Neural cell (in vitro differentiated cells): ENCODE measurements at regions not wholly inside any gene's neighbourhood (a gene's known extent, or its start where the extent isn't known, plus 50 kb on each side); places are given as distances from the start of the nearest gene placed in this dataset.

Experiments used
- H2AFZ ChIP-seq: fragments of 200-600, 300-800 bp; sonication (generic), shearing (Covaris generic); 2 replicates; pipeline ENCODE4 v1.6.0; 2014; ENCODE audit warnings: low read depth, mild to moderate bottlenecking, antibody characterized with exemption, low read length, moderate library complexity
- H3F3A ChIP-seq: fragments of 200-600 bp; shearing (Covaris generic); 2 replicates; pipeline ENCODE4 v1.6.1; 2016; ENCODE audit warnings: mild to moderate bottlenecking, moderate library complexity, mixed read lengths, antibody characterized with exemption, low read length; ENCODE audit not compliant: insufficient read depth, poor library complexity, severe bottlenecking
- H3K27ac ChIP-seq: fragments of 200-600, 300-800 bp; sonication (generic), shearing (Covaris generic); 2 replicates; pipeline ENCODE4 v1.5.1; 2014; ENCODE audit warnings: mild to moderate bottlenecking, low read length, moderate library complexity
- H3K27me3 ChIP-seq: fragments of 300-800, 200-600 bp; sonication (generic), shearing (Covaris generic); 2 replicates; pipeline ENCODE4 v1.6.0; 2014; ENCODE audit warnings: mild to moderate bottlenecking, low read depth, low read length, moderate library complexity; ENCODE audit not compliant: insufficient read depth
- H3K36me3 ChIP-seq: fragments of 300-800, 200-600 bp; sonication (generic), shearing (Covaris generic); 2 replicates; pipeline ENCODE4 v1.5.1; 2014; ENCODE audit warnings: mild to moderate bottlenecking, antibody characterized with exemption, low read length, moderate library complexity; ENCODE audit not compliant: insufficient read depth
- H3K4me2 ChIP-seq: fragments of 300-800, 200-600 bp; sonication (generic), shearing (Covaris generic); 2 replicates; pipeline ENCODE4 v1.6.0; 2014; ENCODE audit warnings: mild to moderate bottlenecking, low read length
- H3K4me3 ChIP-seq: fragments of 300-800, 200-600 bp; sonication (generic), shearing (Covaris generic); 2 replicates; pipeline ENCODE4 v1.5.1; 2014; ENCODE audit warnings: mild to moderate bottlenecking, low read length, moderate library complexity
- H3K79me2 ChIP-seq: fragments of 200-600 bp; shearing (Covaris generic); replicated peaks from 2 replicates; pipeline ENCODE4 v1.6.0; 2014; ENCODE audit warnings: mild to moderate bottlenecking, low read length, moderate library complexity; ENCODE audit not compliant: insufficient read depth
- H3K9ac ChIP-seq: fragments of 300-800, 200-600 bp; sonication (generic), shearing (Covaris generic); 2 replicates; pipeline ENCODE4 v1.6.1; 2016; ENCODE audit warnings: mild to moderate bottlenecking, low read length, mixed read lengths
- H3K9me2 ChIP-seq: fragments of 200-600 bp; shearing (Covaris generic); 2 replicates; pipeline ENCODE4 v1.6.1; 2016; ENCODE audit warnings: mild to moderate bottlenecking, low read length, mixed read lengths; ENCODE audit not compliant: insufficient read depth
- H3K9me3 ChIP-seq: fragments of 200-600, 300-800 bp; sonication (generic), shearing (Covaris generic); 2 replicates; pipeline ENCODE4 v1.6.1; 2016; ENCODE audit warnings: mild to moderate bottlenecking, mixed run types, low read length, moderate library complexity, mixed read lengths
- H4K20me1 ChIP-seq: fragments of 200-600 bp; shearing (Covaris generic); 2 replicates; pipeline ENCODE4 v1.6.1; 2016; ENCODE audit warnings: mild to moderate bottlenecking, mixed run types; ENCODE audit not compliant: insufficient read depth
- EP300 ChIP-seq: fragments of 450-650 bp; conservative IDR thresholded peaks from 2 replicates; pipeline ENCODE4 v1.6.1; 2014; ENCODE audit warnings: antibody characterized with exemption, mild to moderate bottlenecking, moderate library complexity; ENCODE audit not compliant: poor library complexity, severe bottlenecking
- EZH2 ChIP-seq: fragments of 200-600, 300-800 bp; shearing (Covaris generic), sonication (generic); IDR thresholded peaks from 2 replicates; pipeline ENCODE4 v1.6.1; 2014; ENCODE audit warnings: antibody characterized with exemption, low read length, borderline replicate concordance, mild to moderate bottlenecking; ENCODE audit not compliant: insufficient read depth, poor library complexity, severe bottlenecking
- MXI1 ChIP-seq: fragments of 450-650 bp; conservative IDR thresholded peaks from 2 replicates; pipeline ENCODE4 v1.6.1; 2014; ENCODE audit warnings: antibody characterized with exemption, mild to moderate bottlenecking; ENCODE audit not compliant: poor library complexity, severe bottlenecking
- POLR2AphosphoS5 ChIP-seq: IDR thresholded peaks from 2 replicates; pipeline ENCODE4 v1.6.1; 2012
- RAD21 ChIP-seq: fragments of 450-650 bp; conservative IDR thresholded peaks from 2 replicates; pipeline ENCODE4 v1.6.1; 2014; ENCODE audit warnings: antibody characterized with exemption, mild to moderate bottlenecking, moderate library complexity
- SMC3 ChIP-seq: fragments of 450-650 bp; conservative IDR thresholded peaks from 2 replicates; pipeline ENCODE4 v1.6.1; 2014; ENCODE audit warnings: antibody characterized with exemption, mild to moderate bottlenecking, moderate library complexity; ENCODE audit not compliant: poor library complexity
- TAF1 ChIP-seq: IDR thresholded peaks from 2 replicates; pipeline ENCODE4 v1.6.1; 2012; ENCODE audit warnings: low read depth
- TF ChIP-seq, protein P1 (sequence below): fragments of 450-650 bp; IDR thresholded peaks from 2 replicates; pipeline ENCODE4 v1.5.1; 2014; ENCODE audit warnings: antibody characterized with exemption, mild to moderate bottlenecking, moderate library complexity; ENCODE audit not compliant: poor library complexity, severe bottlenecking
- TF ChIP-seq, protein P2 (sequence below): IDR thresholded peaks from 2 replicates; pipeline ENCODE4 v1.6.1; 2012; ENCODE audit warnings: borderline replicate concordance

DNA sequence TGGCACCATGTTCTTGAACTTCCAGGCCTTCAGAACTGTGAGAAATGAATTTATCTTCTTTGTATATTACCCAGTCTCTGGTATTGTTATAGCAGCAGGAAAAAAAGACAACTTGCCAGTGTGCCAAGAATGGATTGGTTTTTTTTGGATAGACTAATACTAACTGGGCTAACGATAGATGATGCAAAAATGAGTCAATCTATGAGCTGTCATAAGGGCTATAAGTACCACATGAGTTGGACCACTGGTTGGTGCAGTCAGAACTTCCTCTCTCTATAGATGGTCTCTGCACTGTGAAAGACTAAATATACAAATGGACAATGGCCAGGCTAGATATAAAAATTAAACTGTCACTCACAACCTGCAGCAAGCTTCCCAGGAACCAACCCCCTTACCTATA lies 87.6 kb upstream of the COL21A1 start:
- H3K9me3 ChIP-seq = no peaks in the 10 kb centered on the region
- H3K27me3 ChIP-seq = no peaks in the 10 kb centered on the region
- no peak overlapping the region for H2AFZ ChIP-seq
- H3K36me3 ChIP-seq = no peaks in the 10 kb centered on the region
- H4K20me1 ChIP-seq = no peaks in the 10 kb centered on the region
- no peak overlapping the region for H3K9ac ChIP-seq
- H3K27ac ChIP-seq = no peak overlapping the region
- H3F3A ChIP-seq = no peaks in the 10 kb centered on the region
- no peaks in the 10 kb centered on the region for H3K9me2 ChIP-seq
- no peak for TF ChIP-seq POLR2AphosphoS5
- no peak for TF ChIP-seq SMC3
- TF ChIP-seq, protein P1, sequence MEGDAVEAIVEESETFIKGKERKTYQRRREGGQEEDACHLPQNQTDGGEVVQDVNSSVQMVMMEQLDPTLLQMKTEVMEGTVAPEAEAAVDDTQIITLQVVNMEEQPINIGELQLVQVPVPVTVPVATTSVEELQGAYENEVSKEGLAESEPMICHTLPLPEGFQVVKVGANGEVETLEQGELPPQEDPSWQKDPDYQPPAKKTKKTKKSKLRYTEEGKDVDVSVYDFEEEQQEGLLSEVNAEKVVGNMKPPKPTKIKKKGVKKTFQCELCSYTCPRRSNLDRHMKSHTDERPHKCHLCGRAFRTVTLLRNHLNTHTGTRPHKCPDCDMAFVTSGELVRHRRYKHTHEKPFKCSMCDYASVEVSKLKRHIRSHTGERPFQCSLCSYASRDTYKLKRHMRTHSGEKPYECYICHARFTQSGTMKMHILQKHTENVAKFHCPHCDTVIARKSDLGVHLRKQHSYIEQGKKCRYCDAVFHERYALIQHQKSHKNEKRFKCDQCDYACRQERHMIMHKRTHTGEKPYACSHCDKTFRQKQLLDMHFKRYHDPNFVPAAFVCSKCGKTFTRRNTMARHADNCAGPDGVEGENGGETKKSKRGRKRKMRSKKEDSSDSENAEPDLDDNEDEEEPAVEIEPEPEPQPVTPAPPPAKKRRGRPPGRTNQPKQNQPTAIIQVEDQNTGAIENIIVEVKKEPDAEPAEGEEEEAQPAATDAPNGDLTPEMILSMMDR = no peak
- no peak for TF ChIP-seq EP300
- TF ChIP-seq EZH2 = no peak
- TF ChIP-seq MXI1 = no peak
- TF ChIP-seq TAF1 = no peak
- TF ChIP-seq, protein P2, sequence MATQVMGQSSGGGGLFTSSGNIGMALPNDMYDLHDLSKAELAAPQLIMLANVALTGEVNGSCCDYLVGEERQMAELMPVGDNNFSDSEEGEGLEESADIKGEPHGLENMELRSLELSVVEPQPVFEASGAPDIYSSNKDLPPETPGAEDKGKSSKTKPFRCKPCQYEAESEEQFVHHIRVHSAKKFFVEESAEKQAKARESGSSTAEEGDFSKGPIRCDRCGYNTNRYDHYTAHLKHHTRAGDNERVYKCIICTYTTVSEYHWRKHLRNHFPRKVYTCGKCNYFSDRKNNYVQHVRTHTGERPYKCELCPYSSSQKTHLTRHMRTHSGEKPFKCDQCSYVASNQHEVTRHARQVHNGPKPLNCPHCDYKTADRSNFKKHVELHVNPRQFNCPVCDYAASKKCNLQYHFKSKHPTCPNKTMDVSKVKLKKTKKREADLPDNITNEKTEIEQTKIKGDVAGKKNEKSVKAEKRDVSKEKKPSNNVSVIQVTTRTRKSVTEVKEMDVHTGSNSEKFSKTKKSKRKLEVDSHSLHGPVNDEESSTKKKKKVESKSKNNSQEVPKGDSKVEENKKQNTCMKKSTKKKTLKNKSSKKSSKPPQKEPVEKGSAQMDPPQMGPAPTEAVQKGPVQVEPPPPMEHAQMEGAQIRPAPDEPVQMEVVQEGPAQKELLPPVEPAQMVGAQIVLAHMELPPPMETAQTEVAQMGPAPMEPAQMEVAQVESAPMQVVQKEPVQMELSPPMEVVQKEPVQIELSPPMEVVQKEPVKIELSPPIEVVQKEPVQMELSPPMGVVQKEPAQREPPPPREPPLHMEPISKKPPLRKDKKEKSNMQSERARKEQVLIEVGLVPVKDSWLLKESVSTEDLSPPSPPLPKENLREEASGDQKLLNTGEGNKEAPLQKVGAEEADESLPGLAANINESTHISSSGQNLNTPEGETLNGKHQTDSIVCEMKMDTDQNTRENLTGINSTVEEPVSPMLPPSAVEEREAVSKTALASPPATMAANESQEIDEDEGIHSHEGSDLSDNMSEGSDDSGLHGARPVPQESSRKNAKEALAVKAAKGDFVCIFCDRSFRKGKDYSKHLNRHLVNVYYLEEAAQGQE = no peak
- TF ChIP-seq RAD21 = no peak
- no peaks in the 10 kb centered on the region for H3K79me2 ChIP-seq
- H3K4me2 ChIP-seq = no peak overlapping the region
- no peak overlapping the region for H3K4me3 ChIP-seq

DNA sequence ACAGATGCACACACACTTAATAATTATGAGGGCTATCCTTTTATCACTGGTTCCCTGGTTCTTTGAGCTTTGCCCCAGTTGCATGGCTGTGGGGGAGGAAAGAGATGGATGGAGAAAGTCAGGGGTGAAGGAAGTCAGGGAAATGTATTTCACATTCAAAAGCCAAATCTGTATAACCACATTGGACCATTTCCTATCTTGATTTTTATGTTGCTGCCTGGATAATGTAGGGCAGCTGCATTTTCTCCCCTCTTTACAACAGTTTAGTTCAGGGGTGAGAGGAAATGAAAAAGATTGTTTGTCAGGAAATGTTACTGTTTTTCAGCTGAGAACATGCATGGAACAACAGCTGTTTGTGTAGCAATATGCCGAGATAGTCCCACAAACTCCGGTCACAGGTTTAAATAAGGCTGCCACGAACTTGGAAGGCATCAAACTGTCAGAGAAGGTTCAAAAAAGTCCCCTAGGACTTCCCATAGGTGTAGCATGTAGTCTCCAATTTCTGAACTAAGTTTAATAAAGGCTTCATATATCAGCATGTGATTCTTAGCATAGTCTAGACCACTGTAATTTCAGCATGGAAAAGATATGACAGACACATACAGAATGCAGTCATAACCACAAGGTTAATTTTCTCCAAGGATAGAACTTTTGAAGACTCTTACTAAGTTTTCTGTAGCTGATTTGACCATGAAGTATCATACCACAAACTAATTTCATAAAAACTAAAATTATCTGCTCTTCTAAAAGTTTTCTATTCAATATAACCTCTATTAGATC lies 82.1 kb upstream of the COL21A1 start:
- Histone ChIP-seq H3K9me3 (no peaks in the 10 kb centered on the region), H2AFZ (no peak overlapping the region), H3K27me3 (no peaks in the 10 kb centered on the region), H3F3A (no peaks in the 10 kb centered on the region), H3K4me2 (no peak overlapping the region), H3K4me3 (no peak overlapping the region), H3K27ac (no peak overlapping the region), H3K9me2 (no peaks in the 10 kb centered on the region), H4K20me1 (no peaks in the 10 kb centered on the region), H3K79me2 (no peaks in the 10 kb centered on the region), H3K9ac (no peak overlapping the region), H3K36me3 (no peaks in the 10 kb centered on the region)
- TF ChIP-seq POLR2AphosphoS5 (no peak), EZH2 (no peak), MXI1 (no peak), TAF1 (no peak), RAD21 (no peak), SMC3 (no peak), EP300 (no peak)
- TF ChIP-seq, protein P1 = no peak
- TF ChIP-seq, protein P2 = no peak
